Endothelial cell of umbilical vein (primary cell): ENCODE measurements at regions not wholly inside any gene's neighbourhood (a gene's known extent, or its start where the extent isn't known, plus 50 kb on each side); places are given as distances from the start of the nearest gene placed in this dataset.

Experiments used
- BruUV-seq: library from RNA; stranded (reverse); fragments of 400-500 nt; replicated peaks from 2 replicates; lab custom pipeline; 2021; lab: Mats Ljungman, UMichigan
- CTCF ChIA-PET: fragments of 300-600, 350-600 bp; sonication (Branson Sonifier 250); formaldehyde crosslinking; loops from one replicate; lab custom pipeline; 2021; ENCODE audit warnings: antibody characterized with exemption, inconsistent platforms; lab: Charles Lee
- POLR2A ChIA-PET: fragments of 300-600, 350-600 bp; sonication (Branson Sonifier 250); formaldehyde crosslinking; loops from one replicate; lab custom pipeline; 2021; ENCODE audit warnings: antibody characterized with exemption, inconsistent platforms; lab: Charles Lee
- DNase-seq: peaks from one replicate; pipeline ENCODE4 v3.0.0-alpha.2; 2011; ENCODE audit warnings: low read depth, low spot score
- FAIRE-seq: peaks from 2 replicates; lab custom pipeline; 2011; peaks lifted over from hg19 to GRCh38; lab: Jason Lieb, UNC
- H2AFZ ChIP-seq: 2 replicates; pipeline ENCODE4 v1.6.0; 2012; ENCODE audit warnings: low read depth, low read length, control low read depth, inconsistent platforms
- H3K27ac ChIP-seq: 2 replicates; pipeline ENCODE4 v1.5.1; 2011; ENCODE audit warnings: low read depth, mild to moderate bottlenecking, control low read depth, low read length, moderate library complexity; ENCODE audit not compliant: insufficient read depth
- H3K27me3 ChIP-seq, 2 experiments: 2 replicates each; pipeline versions ENCODE4 v1.6.0 to v1.6.1; 2011; ENCODE audit warnings: low read length in 2 of 2, mixed read lengths in 1 of 2; ENCODE audit not compliant: control insufficient read depth in 2 of 2, insufficient read depth in 2 of 2
- H3K36me3 ChIP-seq, 2 experiments: 2 replicates in 1 of 2; 3 replicates in 1 of 2; pipeline ENCODE4 v1.5.1; 2011; ENCODE audit warnings: low read length in 2 of 2, mild to moderate bottlenecking in 1 of 2, moderate library complexity in 1 of 2; ENCODE audit not compliant: control insufficient read depth in 2 of 2, insufficient read depth in 2 of 2; ENCODE audit errors: extremely low read depth in 1 of 2
- H3K4me1 ChIP-seq: 3 replicates; pipeline ENCODE4 v1.5.1; 2011; ENCODE audit warnings: mild to moderate bottlenecking, low read length; ENCODE audit not compliant: control insufficient read depth, insufficient read depth; ENCODE audit errors: extremely low read depth
- H3K4me2 ChIP-seq: 2 replicates; pipeline ENCODE4 v1.6.1; 2011; ENCODE audit warnings: low read length, control low read depth, mixed read lengths; ENCODE audit not compliant: insufficient read depth
- H3K4me3 ChIP-seq, 3 experiments: fragments of 200-600 bp in 1 of 3; sonication (generic), shearing (Covaris generic) in 1 of 3; replicated peaks in 1 of 3; 2 replicates each; pipeline ENCODE4 v1.5.1; 2011 to 2016; ENCODE audit warnings: control low read depth in 3 of 3, low read length in 3 of 3, mild to moderate bottlenecking in 2 of 3, inconsistent platforms in 1 of 3, low read depth in 1 of 3, moderate library complexity in 1 of 3; ENCODE audit not compliant: insufficient read depth in 1 of 3
- H3K79me2 ChIP-seq: 2 replicates; pipeline ENCODE4 v1.6.0; 2012; ENCODE audit warnings: low read length, inconsistent platforms; ENCODE audit not compliant: control insufficient read depth, insufficient read depth
- H3K9ac ChIP-seq: replicated peaks from 2 replicates; pipeline ENCODE3; 2011; ENCODE audit warnings: low read length, control low read depth; ENCODE audit not compliant: insufficient read depth; ENCODE audit errors: extremely low read depth
- H3K9me1 ChIP-seq: replicated peaks from 3 replicates; pipeline ENCODE4 v1.6.0; 2011; ENCODE audit warnings: mild to moderate bottlenecking, low read length; ENCODE audit not compliant: control insufficient read depth, insufficient read depth; ENCODE audit errors: extremely low read depth
- H3K9me3 ChIP-seq: replicated peaks from 2 replicates; pipeline ENCODE4 v1.5.1; 2012; ENCODE audit warnings: low read length, inconsistent platforms; ENCODE audit not compliant: control insufficient read depth, insufficient read depth
- H4K20me1 ChIP-seq: replicated peaks from 2 replicates; pipeline ENCODE3; 2011; ENCODE audit warnings: mild to moderate bottlenecking, low read length; ENCODE audit not compliant: control insufficient read depth, insufficient read depth; ENCODE audit errors: extremely low read depth
- EZH2 ChIP-seq: IDR thresholded peaks from 2 replicates; pipeline ENCODE4 v1.6.1; 2012; ENCODE audit warnings: borderline replicate concordance, low read depth, mild to moderate bottlenecking, moderate library complexity, low read length, inconsistent platforms; ENCODE audit not compliant: severe bottlenecking
- FOS ChIP-seq: IDR thresholded peaks from 2 replicates; pipeline ENCODE4 v1.6.1; 2011; ENCODE audit warnings: mild to moderate bottlenecking, low read length, moderate library complexity, borderline replicate concordance; ENCODE audit not compliant: insufficient read depth
- GATA2 ChIP-seq: IDR thresholded peaks from 2 replicates; pipeline ENCODE4 v1.7.0; 2011; ENCODE audit warnings: low read depth, mild to moderate bottlenecking, moderate library complexity, mixed read lengths, low read length; ENCODE audit not compliant: insufficient read length, insufficient read depth
- JUN ChIP-seq: IDR thresholded peaks from 2 replicates; pipeline ENCODE4 v1.6.1; 2011; ENCODE audit warnings: borderline replicate concordance, low read depth; ENCODE audit not compliant: insufficient read length, insufficient read depth
- MYC ChIP-seq: IDR thresholded peaks from one replicate; pipeline ENCODE4 v1.6.1; 2011; ENCODE audit warnings: mild to moderate bottlenecking, low read depth, low read length
- POLR2A ChIP-seq: IDR thresholded peaks from 2 replicates; pipeline ENCODE4 v1.6.1; 2012; ENCODE audit warnings: low read depth, mild to moderate bottlenecking, control low read depth, low read length
- POLR2AphosphoS5 ChIP-seq: IDR thresholded peaks from 2 replicates; pipeline ENCODE4 v1.6.1; 2012; ENCODE audit warnings: low read depth, mild to moderate bottlenecking, control low read depth, low read length, moderate library complexity; ENCODE audit not compliant: insufficient read depth
- dilution Hi-C: fragments of 300-500 bp; cut with MboI; formaldehyde crosslinking; loops from one replicate; pipeline ENCODE4 v1.15.0; 2019; ENCODE audit warnings: low sequenced_read_pairs; ENCODE audit not compliant: extremely low pct_ligation_motif_present
- intact Hi-C: fragments of 100-400 bp; cut with micrococcal nuclease; formaldehyde crosslinking; loops from one replicate; pipeline ENCODE4 v1.10.0; 2022
- TF ChIP-seq, protein P1 (sequence below), 2 donors: IDR thresholded peaks; 1 replicate in 1 of 2; 2 replicates in 1 of 2; pipeline ENCODE4 v1.5.1; 2011; ENCODE audit warnings: low read length in 2 of 2, mild to moderate bottlenecking in 2 of 2, moderate library complexity in 2 of 2, control low read depth in 1 of 2, inconsistent platforms in 1 of 2, low read depth in 1 of 2; ENCODE audit not compliant: insufficient read depth in 1 of 2; ENCODE audit errors: extremely low read depth in 1 of 2
- TF ChIP-seq, protein P2 (sequence below): IDR thresholded peaks from 2 replicates; pipeline ENCODE4 v1.6.1; 2011; ENCODE audit not compliant: insufficient read depth, insufficient read length

DNA sequence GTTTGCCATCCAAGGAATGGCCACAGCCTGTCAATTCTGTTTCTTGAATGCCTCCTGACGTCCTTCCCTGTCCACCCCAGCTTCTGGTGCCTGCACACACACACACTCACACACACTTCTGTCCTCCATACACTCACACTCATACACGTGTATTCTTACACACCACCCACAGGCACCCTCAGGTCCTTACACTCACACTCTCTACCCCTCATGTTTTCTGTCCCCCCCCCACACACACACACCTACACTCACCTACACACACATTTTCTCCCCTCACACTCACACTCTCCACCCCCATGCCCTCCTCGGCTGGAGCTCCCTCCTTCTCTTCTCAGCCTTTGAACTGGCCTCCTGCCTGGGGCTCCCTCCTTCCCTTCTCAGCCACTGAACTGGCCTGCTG, 148.0 kb upstream of the SALL3 start:
- Histone ChIP-seq H3K4me2 (no peak overlapping the region), H4K20me1 (no peaks in the 10 kb centered on the region), H3K36me3 (no peaks in the 10 kb centered on the region), H3K79me2 (no peaks in the 10 kb centered on the region), H3K9me3 (peaks cover 10% of the 10 kb centered on the region), H3K27ac (no peak overlapping the region), H3K4me1 (no peaks in the 10 kb centered on the region), H3K9me1 (no peaks in the 10 kb centered on the region), H3K27me3 (no peaks in the 10 kb centered on the region), H2AFZ (no peak overlapping the region), H3K4me3 (no peak overlapping the region), H3K9ac (no peak overlapping the region)
- ChIA-PET POLR2A (no interaction called here), CTCF (no interaction called here)
- TF ChIP-seq FOS (no peak), POLR2A (no peak), JUN (no peak), GATA2 (no peak), MYC (no peak), EZH2 (no peak), POLR2AphosphoS5 (no peak)
- TF ChIP-seq, protein P1, sequence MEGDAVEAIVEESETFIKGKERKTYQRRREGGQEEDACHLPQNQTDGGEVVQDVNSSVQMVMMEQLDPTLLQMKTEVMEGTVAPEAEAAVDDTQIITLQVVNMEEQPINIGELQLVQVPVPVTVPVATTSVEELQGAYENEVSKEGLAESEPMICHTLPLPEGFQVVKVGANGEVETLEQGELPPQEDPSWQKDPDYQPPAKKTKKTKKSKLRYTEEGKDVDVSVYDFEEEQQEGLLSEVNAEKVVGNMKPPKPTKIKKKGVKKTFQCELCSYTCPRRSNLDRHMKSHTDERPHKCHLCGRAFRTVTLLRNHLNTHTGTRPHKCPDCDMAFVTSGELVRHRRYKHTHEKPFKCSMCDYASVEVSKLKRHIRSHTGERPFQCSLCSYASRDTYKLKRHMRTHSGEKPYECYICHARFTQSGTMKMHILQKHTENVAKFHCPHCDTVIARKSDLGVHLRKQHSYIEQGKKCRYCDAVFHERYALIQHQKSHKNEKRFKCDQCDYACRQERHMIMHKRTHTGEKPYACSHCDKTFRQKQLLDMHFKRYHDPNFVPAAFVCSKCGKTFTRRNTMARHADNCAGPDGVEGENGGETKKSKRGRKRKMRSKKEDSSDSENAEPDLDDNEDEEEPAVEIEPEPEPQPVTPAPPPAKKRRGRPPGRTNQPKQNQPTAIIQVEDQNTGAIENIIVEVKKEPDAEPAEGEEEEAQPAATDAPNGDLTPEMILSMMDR (IDR thresholded peaks at IDR 0.05; ENCODE audit: extremely low read depth in 1 of 2, insufficient read depth in 1 of 2, low read depth in 1 of 2, low read length in 2 of 2): no peak
- TF ChIP-seq, protein P2, sequence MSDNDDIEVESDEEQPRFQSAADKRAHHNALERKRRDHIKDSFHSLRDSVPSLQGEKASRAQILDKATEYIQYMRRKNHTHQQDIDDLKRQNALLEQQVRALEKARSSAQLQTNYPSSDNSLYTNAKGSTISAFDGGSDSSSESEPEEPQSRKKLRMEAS: no peak
- intact Hi-C loops (no loop called here), dilution Hi-C loops (no loop called here)
- no TSS peak for BruUV-seq
- DNase-seq: no peak
- FAIRE-seq: no peak
